ENCODE measurements at regions not wholly inside any gene's neighbourhood (a gene's known extent, or its start where the extent isn't known, plus 50 kb on each side); places are given as distances from the start of the nearest gene placed in this dataset.

- no peak overlapping the region for H3K27ac Mint-ChIP-seq
- H3K4me1 Mint-ChIP-seq (ENCODE audit: low read depth): no peaks in the 10 kb centered on the region
- no peak overlapping the region for H3K4me3 Mint-ChIP-seq
- peaks cover 5% of the 10 kb centered on the region for H3K27me3 Mint-ChIP-seq
- no peaks in the 10 kb centered on the region for H3K9me3 Mint-ChIP-seq (ENCODE audit: low read depth)
- H3K36me3 Mint-ChIP-seq: no peaks in the 10 kb centered on the region
Measured at GRCh38 chr11:79493555-79494171, 52.8 kb upstream of the TENM4 start.

- H3K9me3 Mint-ChIP-seq (ENCODE audit: low read depth): no peaks in the 10 kb centered on the region
- H3K27me3 Mint-ChIP-seq: peaks cover 5% of the 10 kb centered on the region
- no peaks in the 10 kb centered on the region for H3K4me1 Mint-ChIP-seq (ENCODE audit: low read depth)
- H3K27ac Mint-ChIP-seq: no peak overlapping the region
- no peaks in the 10 kb centered on the region for H3K36me3 Mint-ChIP-seq
- no peak overlapping the region for H3K4me3 Mint-ChIP-seq
Measured at GRCh38 chr11:79492008-79492407, 51.2 kb upstream of the TENM4 start.
